ENCODE measurements at regions not wholly inside any gene's neighbourhood (a gene's known extent, or its start where the extent isn't known, plus 50 kb on each side); places are given as distances from the start of the nearest gene placed in this dataset.

GRCh38 chr4:160175064-160175643 is 1072.3 kb downstream of the RAPGEF2 start:
- TF ChIP-seq POLR2A (IDR thresholded peaks at IDR 0.05; ENCODE audit: low read length) (no peak), CTCF (IDR thresholded peaks at IDR 0.05) (no peak), EP300 (IDR thresholded peaks at IDR 0.05) (no peak), FOSB (CRISPR knock-in tag; IDR thresholded peaks at IDR 0.05) (no peak), MYC (IDR thresholded peaks at IDR 0.05; ENCODE audit: borderline replicate concordance, low read length) (no peak), KDM5A (IDR thresholded peaks at IDR 0.05) (no peak), CBX2 (IDR thresholded peaks at IDR 0.05; ENCODE audit: borderline replicate concordance, low read depth) (no peak)
- TF ChIP-seq, protein P1, sequence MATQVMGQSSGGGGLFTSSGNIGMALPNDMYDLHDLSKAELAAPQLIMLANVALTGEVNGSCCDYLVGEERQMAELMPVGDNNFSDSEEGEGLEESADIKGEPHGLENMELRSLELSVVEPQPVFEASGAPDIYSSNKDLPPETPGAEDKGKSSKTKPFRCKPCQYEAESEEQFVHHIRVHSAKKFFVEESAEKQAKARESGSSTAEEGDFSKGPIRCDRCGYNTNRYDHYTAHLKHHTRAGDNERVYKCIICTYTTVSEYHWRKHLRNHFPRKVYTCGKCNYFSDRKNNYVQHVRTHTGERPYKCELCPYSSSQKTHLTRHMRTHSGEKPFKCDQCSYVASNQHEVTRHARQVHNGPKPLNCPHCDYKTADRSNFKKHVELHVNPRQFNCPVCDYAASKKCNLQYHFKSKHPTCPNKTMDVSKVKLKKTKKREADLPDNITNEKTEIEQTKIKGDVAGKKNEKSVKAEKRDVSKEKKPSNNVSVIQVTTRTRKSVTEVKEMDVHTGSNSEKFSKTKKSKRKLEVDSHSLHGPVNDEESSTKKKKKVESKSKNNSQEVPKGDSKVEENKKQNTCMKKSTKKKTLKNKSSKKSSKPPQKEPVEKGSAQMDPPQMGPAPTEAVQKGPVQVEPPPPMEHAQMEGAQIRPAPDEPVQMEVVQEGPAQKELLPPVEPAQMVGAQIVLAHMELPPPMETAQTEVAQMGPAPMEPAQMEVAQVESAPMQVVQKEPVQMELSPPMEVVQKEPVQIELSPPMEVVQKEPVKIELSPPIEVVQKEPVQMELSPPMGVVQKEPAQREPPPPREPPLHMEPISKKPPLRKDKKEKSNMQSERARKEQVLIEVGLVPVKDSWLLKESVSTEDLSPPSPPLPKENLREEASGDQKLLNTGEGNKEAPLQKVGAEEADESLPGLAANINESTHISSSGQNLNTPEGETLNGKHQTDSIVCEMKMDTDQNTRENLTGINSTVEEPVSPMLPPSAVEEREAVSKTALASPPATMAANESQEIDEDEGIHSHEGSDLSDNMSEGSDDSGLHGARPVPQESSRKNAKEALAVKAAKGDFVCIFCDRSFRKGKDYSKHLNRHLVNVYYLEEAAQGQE (IDR thresholded peaks at IDR 0.05), result no peak
